Esophagus squamous epithelium (tissue), 5 donors: ENCODE measurements at regions not wholly inside any gene's neighbourhood (a gene's known extent, or its start where the extent isn't known, plus 50 kb on each side); places are given as distances from the start of the nearest gene placed in this dataset.

Experiments used
- DNase-seq: peaks from one replicate; lab custom pipeline; 2025; lab: John Stamatoyannopoulos, UW
- H3K27ac ChIP-seq, 4 donors: fragments of 200-600 bp; sonication (generic); one replicate each; pipeline ENCODE4 v1.5.1; 2016 to 2019; ENCODE audit warnings: mild to moderate bottlenecking in 1 of 4
- H3K27me3 ChIP-seq, 4 donors: fragments of 200-600 bp; sonication (generic); 1 replicate in 3 of 4; 2 replicates in 1 of 4; pipeline versions ENCODE4 v1.5.1 to v1.6.0; 2017 to 2021; ENCODE audit warnings: antibody characterized with exemption in 1 of 4
- H3K36me3 ChIP-seq, 3 donors: fragments of 200-600 bp; sonication (generic); one replicate each; pipeline ENCODE4 v1.5.1; 2016 to 2019
- H3K4me1 ChIP-seq, 3 donors: fragments of 200-600 bp; sonication (generic); one replicate each; pipeline ENCODE4 v1.5.1; 2017 to 2019
- H3K4me3 ChIP-seq, 4 donors: fragments of 200-600 bp; sonication (generic); 1 replicate in 3 of 4; 2 replicates in 1 of 4; pipeline ENCODE4 v1.5.1; 2016 to 2019; ENCODE audit warnings: mild to moderate bottlenecking in 2 of 4, moderate library complexity in 1 of 4
- H3K9me3 ChIP-seq, 3 donors: fragments of 200-600 bp; sonication (generic); one replicate each; pipeline ENCODE4 v1.5.1; 2016 to 2019
- POLR2A ChIP-seq, 4 donors: fragments of 450-650 bp; IDR thresholded peaks; one replicate each; pipeline ENCODE4 v1.6.1; 2017; ENCODE audit warnings: antibody characterized with exemption in 4 of 4, mild to moderate bottlenecking in 4 of 4, moderate library complexity in 3 of 4
- WGBS, 2 donors: methylation state at CpG; one replicate each; pipeline ENCODE4 v1.1.5; 2018; 5-methylcytosine and 5-hydroxymethylcytosine counted together
- intact Hi-C: fragments of 100-400 bp; cut with DNase I; formaldehyde crosslinking; loops from one replicate; pipeline ENCODE4 v1.15.0; 2022
- TF ChIP-seq, protein P1 (sequence below), 6 experiments: fragments of 450-650 bp in 4 of 6; fragments of 200-600 bp in 2 of 6; sonication (generic) in 2 of 6; IDR thresholded peaks; one replicate each; pipeline ENCODE4 v1.5.1; 2016 to 2019; ENCODE audit warnings: antibody characterized with exemption in 6 of 6, mild to moderate bottlenecking in 4 of 6, moderate library complexity in 4 of 6
- donor health status: DM: yes; HTN: yes; CAD: no.

DNA sequence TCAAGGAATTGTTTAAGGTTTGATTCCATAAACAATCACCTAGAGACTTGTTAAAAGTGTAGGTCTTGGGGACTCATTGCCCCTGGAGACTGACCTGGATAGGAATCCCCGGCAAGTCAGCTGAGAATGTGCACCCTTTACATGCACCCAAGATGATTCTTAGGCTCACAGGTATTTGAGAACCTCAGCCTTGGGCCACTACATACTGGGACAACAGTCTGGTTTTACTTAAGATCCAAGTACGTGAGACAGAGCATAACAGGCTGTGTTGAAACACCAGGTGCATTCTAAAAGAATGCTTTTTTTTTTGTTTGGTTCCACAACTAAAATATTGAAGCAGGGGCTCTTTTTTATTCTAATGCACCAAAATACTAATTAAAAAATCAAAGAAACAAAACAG lies 215.8 kb downstream of the TMX3 start:
- Histone ChIP-seq H3K27me3 (no peaks in the 10 kb centered on the region), H3K27ac (no peak overlapping the region), H3K9me3 (no peaks in the 10 kb centered on the region), H3K4me1 (no peaks in the 10 kb centered on the region), H3K4me3 (no peak overlapping the region), H3K36me3 (no peaks in the 10 kb centered on the region)
- no peak for TF ChIP-seq POLR2A (IDR thresholded peaks at IDR 0.05)
- TF ChIP-seq, protein P1, sequence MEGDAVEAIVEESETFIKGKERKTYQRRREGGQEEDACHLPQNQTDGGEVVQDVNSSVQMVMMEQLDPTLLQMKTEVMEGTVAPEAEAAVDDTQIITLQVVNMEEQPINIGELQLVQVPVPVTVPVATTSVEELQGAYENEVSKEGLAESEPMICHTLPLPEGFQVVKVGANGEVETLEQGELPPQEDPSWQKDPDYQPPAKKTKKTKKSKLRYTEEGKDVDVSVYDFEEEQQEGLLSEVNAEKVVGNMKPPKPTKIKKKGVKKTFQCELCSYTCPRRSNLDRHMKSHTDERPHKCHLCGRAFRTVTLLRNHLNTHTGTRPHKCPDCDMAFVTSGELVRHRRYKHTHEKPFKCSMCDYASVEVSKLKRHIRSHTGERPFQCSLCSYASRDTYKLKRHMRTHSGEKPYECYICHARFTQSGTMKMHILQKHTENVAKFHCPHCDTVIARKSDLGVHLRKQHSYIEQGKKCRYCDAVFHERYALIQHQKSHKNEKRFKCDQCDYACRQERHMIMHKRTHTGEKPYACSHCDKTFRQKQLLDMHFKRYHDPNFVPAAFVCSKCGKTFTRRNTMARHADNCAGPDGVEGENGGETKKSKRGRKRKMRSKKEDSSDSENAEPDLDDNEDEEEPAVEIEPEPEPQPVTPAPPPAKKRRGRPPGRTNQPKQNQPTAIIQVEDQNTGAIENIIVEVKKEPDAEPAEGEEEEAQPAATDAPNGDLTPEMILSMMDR (IDR thresholded peaks at IDR 0.05): no peak
- DNase-seq: no peak
- 76 to 80% methylated on average over 2 of the region's 2 CpGs for WGBS, 2 donors
- intact Hi-C loops: no loop called here

GRCh38 chr18:68498636-68499035 lies 216.3 kb downstream of the TMX3 start:
- Histone ChIP-seq H3K27me3 (no peaks in the 10 kb centered on the region), H3K4me3 (no peak overlapping the region), H3K36me3 (no peaks in the 10 kb centered on the region), H3K9me3 (no peaks in the 10 kb centered on the region), H3K27ac (no peak overlapping the region), H3K4me1 (no peaks in the 10 kb centered on the region)
- no peak for DNase-seq
- intact Hi-C loops: no loop called here
- 88 to 100% methylated on average over 1 of the region's 1 CpG for WGBS, 2 donors
- no peak for TF ChIP-seq POLR2A (IDR thresholded peaks at IDR 0.05)
- TF ChIP-seq, protein P1 (IDR thresholded peaks at IDR 0.05): no peak

- Histone ChIP-seq H3K9me3 (no peaks in the 10 kb centered on the region), H3K36me3 (no peaks in the 10 kb centered on the region), H3K4me3 (no peak overlapping the region), H3K4me1 (no peaks in the 10 kb centered on the region), H3K27me3 (no peaks in the 10 kb centered on the region), H3K27ac (no peak overlapping the region)
- intact Hi-C loops: no loop called here
- 70 to 72% methylated on average over 1 of the region's 1 CpG for WGBS, 2 donors
- TF ChIP-seq POLR2A (IDR thresholded peaks at IDR 0.05): no peak
- TF ChIP-seq, protein P1 (IDR thresholded peaks at IDR 0.05): no peak
- no peak for DNase-seq
These were observed 216.7 kb downstream of the TMX3 start for GRCh38 chr18:68498185-68498584.

GRCh38 chr18:68494802-68495581 lies 219.9 kb downstream of the TMX3 start:
- 35 to 37% methylated on average over 3 of the region's 3 CpGs for WGBS, 2 donors
- DNase-seq: no peak
- intact Hi-C loops: no loop called here
- H3K27me3 ChIP-seq: no peaks in the 10 kb centered on the region
- H3K36me3 ChIP-seq: no peaks in the 10 kb centered on the region
- H3K4me3 ChIP-seq: no peak overlapping the region
- no peaks in the 10 kb centered on the region for H3K9me3 ChIP-seq
- no peaks in the 10 kb centered on the region for H3K4me1 ChIP-seq
- H3K27ac ChIP-seq: no peak overlapping the region
- TF ChIP-seq POLR2A (IDR thresholded peaks at IDR 0.05): no peak
- TF ChIP-seq, protein P1 (IDR thresholded peaks at IDR 0.05): no peak

GRCh38 chr18:68489013-68489792 lies 225.7 kb downstream of the TMX3 start:
- no peak overlapping the region for H3K4me3 ChIP-seq
- no peak for TF ChIP-seq POLR2A (IDR thresholded peaks at IDR 0.05)
- TF ChIP-seq, protein P1 (IDR thresholded peaks at IDR 0.05): no peak
- 28 to 30% methylated on average over 6 of the region's 6 CpGs for WGBS, 2 donors

More at GRCh38 chr18:68489013-68489792, 225.7 kb downstream of the TMX3 start:
- Histone ChIP-seq H3K9me3 (no peaks in the 10 kb centered on the region), H3K27me3 (no peaks in the 10 kb centered on the region), H3K27ac (no peak overlapping the region), H3K36me3 (no peaks in the 10 kb centered on the region), H3K4me1 (no peaks in the 10 kb centered on the region)
- intact Hi-C loops: no loop called here
- DNase-seq: no peak
